Hepatocyte (in vitro differentiated cells): ENCODE measurements at regions not wholly inside any gene's neighbourhood (a gene's known extent, or its start where the extent isn't known, plus 50 kb on each side); places are given as distances from the start of the nearest gene placed in this dataset.

Experiments used
- DNase-seq: peaks from one replicate; pipeline ENCODE4 v3.0.0-alpha.2; 2016; ENCODE audit warnings: low spot score
- H2AFZ ChIP-seq: fragments of 200-600 bp; sonication (generic); 2 replicates; pipeline ENCODE4 v1.6.0; 2016; ENCODE audit warnings: antibody characterized with exemption, mild to moderate bottlenecking
- H3K27ac ChIP-seq: fragments of 200-600 bp; sonication (generic); 2 replicates; pipeline ENCODE4 v1.5.1; 2016; ENCODE audit warnings: mild to moderate bottlenecking
- H3K27me3 ChIP-seq: fragments of 200-600 bp; sonication (generic); 2 replicates; pipeline ENCODE4 v1.6.1; 2016
- H3K36me3 ChIP-seq: fragments of 200-600 bp; sonication (generic); replicated peaks from 2 replicates; pipeline ENCODE4 v1.5.1; 2016; ENCODE audit warnings: low read depth; ENCODE audit not compliant: insufficient read depth
- H3K4me1 ChIP-seq: fragments of 200-600 bp; sonication (generic); 2 replicates; pipeline ENCODE4 v1.5.1; 2016; ENCODE audit warnings: mild to moderate bottlenecking, moderate library complexity; ENCODE audit not compliant: insufficient read depth
- H3K4me2 ChIP-seq: fragments of 200-600 bp; sonication (generic); 2 replicates; pipeline ENCODE4 v1.6.0; 2016
- H3K4me3 ChIP-seq: fragments of 200-600 bp; sonication (generic); 2 replicates; pipeline ENCODE4 v1.5.1; 2016; ENCODE audit warnings: mild to moderate bottlenecking
- H3K79me2 ChIP-seq: fragments of 200-600 bp; sonication (generic); 2 replicates; pipeline ENCODE4 v1.6.0; 2017; ENCODE audit warnings: mild to moderate bottlenecking
- H3K9me2 ChIP-seq: fragments of 200-600 bp; sonication (generic); replicated peaks from 2 replicates; pipeline ENCODE4 v1.6.0; 2017; ENCODE audit warnings: mild to moderate bottlenecking; ENCODE audit not compliant: insufficient read depth
- H3K9me3 ChIP-seq: fragments of 200-600 bp; sonication (generic); 2 replicates; pipeline ENCODE4 v1.5.1; 2016; ENCODE audit warnings: low read depth, mild to moderate bottlenecking
- H4K20me1 ChIP-seq: fragments of 200-600 bp; sonication (generic); 2 replicates; pipeline ENCODE4 v1.6.0; 2016; ENCODE audit warnings: mild to moderate bottlenecking; ENCODE audit not compliant: insufficient read depth, poor library complexity, severe bottlenecking
- CTCF ChIP-seq: fragments of 200-600 bp; sonication (generic); IDR thresholded peaks from 2 replicates; pipeline ENCODE4 v1.5.1; 2016; ENCODE audit warnings: antibody characterized with exemption, mild to moderate bottlenecking; ENCODE audit not compliant: poor library complexity
- EZH2 ChIP-seq: fragments of 200-600 bp; sonication (generic); IDR thresholded peaks from 2 replicates; pipeline ENCODE4 v1.6.1; 2016; ENCODE audit warnings: antibody characterized with exemption, mild to moderate bottlenecking, borderline replicate concordance
- EZH2phosphoT487 ChIP-seq: fragments of 200-600 bp; sonication (generic); IDR thresholded peaks from one replicate; pipeline ENCODE4 v1.6.1; 2018; ENCODE audit warnings: antibody characterized with exemption, mild to moderate bottlenecking, low read depth, moderate library complexity; ENCODE audit not compliant: unreplicated experiment, severe bottlenecking
- whole genome bisulfite sequencing: methylation state at CpG from one replicate; pipeline ENCODE4 v1.1.6; 2016; ENCODE audit warnings: low lambda C conversion rate; ENCODE audit errors: missing lambda C conversion rate; 5-methylcytosine and 5-hydroxymethylcytosine counted together

GRCh38 chr2:22817197-22817596 is 567.8 kb upstream of the KLHL29 start:
- Histone ChIP-seq H4K20me1 (no peaks in the 10 kb centered on the region), H3K27ac (no peak overlapping the region), H3K9me2 (no peaks in the 10 kb centered on the region), H2AFZ (no peak overlapping the region), H3K27me3 (no peaks in the 10 kb centered on the region), H3K4me3 (no peak overlapping the region), H3K4me2 (no peak overlapping the region), H3K9me3 (no peaks in the 10 kb centered on the region), H3K36me3 (no peaks in the 10 kb centered on the region), H3K4me1 (no peaks in the 10 kb centered on the region), H3K79me2 (no peaks in the 10 kb centered on the region)
- TF ChIP-seq CTCF, result no peak
- no peak for TF ChIP-seq EZH2phosphoT487
- TF ChIP-seq EZH2, result no peak
- 69% methylated on average over 4 of the region's 4 CpGs for WGBS
- no peak for DNase-seq

- Histone ChIP-seq H4K20me1 (no peaks in the 10 kb centered on the region), H3K9me3 (no peaks in the 10 kb centered on the region), H3K27ac (no peak overlapping the region), H3K27me3 (no peaks in the 10 kb centered on the region), H3K36me3 (no peaks in the 10 kb centered on the region), H3K4me1 (no peaks in the 10 kb centered on the region), H3K4me2 (no peak overlapping the region), H2AFZ (no peak overlapping the region), H3K9me2 (no peaks in the 10 kb centered on the region), H3K79me2 (no peaks in the 10 kb centered on the region), H3K4me3 (no peak overlapping the region)
- WGBS, result 76% methylated on average over 2 of the region's 2 CpGs
- no peak for DNase-seq
- no peak for TF ChIP-seq EZH2
- TF ChIP-seq EZH2phosphoT487, result no peak
- no peak for TF ChIP-seq CTCF
Measured at GRCh38 chr2:22821458-22821857, 563.5 kb upstream of the KLHL29 start.

GRCh38 chr2:22822835-22823234 is 562.1 kb upstream of the KLHL29 start:
- no peaks in the 10 kb centered on the region for H3K9me3 ChIP-seq
- no peak for TF ChIP-seq EZH2phosphoT487
- no peak for TF ChIP-seq EZH2
- TF ChIP-seq CTCF, result no peak
- no peak overlapping the region for H2AFZ ChIP-seq
- no peaks in the 10 kb centered on the region for H3K36me3 ChIP-seq
- H4K20me1 ChIP-seq, result no peaks in the 10 kb centered on the region
- no peaks in the 10 kb centered on the region for H3K9me2 ChIP-seq
- no peaks in the 10 kb centered on the region for H3K79me2 ChIP-seq
- H3K4me3 ChIP-seq, result no peak overlapping the region
- DNase-seq, result no peak
- no peaks in the 10 kb centered on the region for H3K27me3 ChIP-seq
- 71% methylated on average over 1 of the region's 1 CpG for WGBS
- no peak overlapping the region for H3K4me2 ChIP-seq
- H3K4me1 ChIP-seq, result no peaks in the 10 kb centered on the region
- no peak overlapping the region for H3K27ac ChIP-seq

GRCh38 chr2:22824618-22825017 is 560.4 kb upstream of the KLHL29 start:
- Histone ChIP-seq H3K4me1 (no peaks in the 10 kb centered on the region), H2AFZ (no peak overlapping the region), H3K36me3 (no peaks in the 10 kb centered on the region), H4K20me1 (no peaks in the 10 kb centered on the region), H3K9me3 (no peaks in the 10 kb centered on the region), H3K79me2 (no peaks in the 10 kb centered on the region), H3K4me3 (no peak overlapping the region), H3K4me2 (no peak overlapping the region), H3K27ac (no peak overlapping the region), H3K9me2 (no peaks in the 10 kb centered on the region), H3K27me3 (no peaks in the 10 kb centered on the region)
- TF ChIP-seq CTCF (no peak), EZH2phosphoT487 (no peak), EZH2 (no peak)
- DNase-seq, result no peak
- WGBS, result 95% methylated on average over 4 of the region's 4 CpGs
